Stimulated activated CD8-positive, alpha-beta memory T cell treated with anti-CD3 and anti-CD28 coated beads, Interleukin-7, amount 100 ng/mL, for 4 hours (primary cell): ENCODE measurements at regions not wholly inside any gene's neighbourhood (a gene's known extent, or its start where the extent isn't known, plus 50 kb on each side); places are given as distances from the start of the nearest gene placed in this dataset.
"Not testable (repeated sequence)": the region's sequence is repeated elsewhere in the genome, so short reads cannot be mapped to it uniquely, and the experiment has no call there.

Source experiments
- DNase-seq, 2 donors: peaks; one replicate each; pipeline ENCODE4 v3.0.0-alpha.2; 2020; ENCODE audit warnings: low read depth in 2 of 2

DNA sequence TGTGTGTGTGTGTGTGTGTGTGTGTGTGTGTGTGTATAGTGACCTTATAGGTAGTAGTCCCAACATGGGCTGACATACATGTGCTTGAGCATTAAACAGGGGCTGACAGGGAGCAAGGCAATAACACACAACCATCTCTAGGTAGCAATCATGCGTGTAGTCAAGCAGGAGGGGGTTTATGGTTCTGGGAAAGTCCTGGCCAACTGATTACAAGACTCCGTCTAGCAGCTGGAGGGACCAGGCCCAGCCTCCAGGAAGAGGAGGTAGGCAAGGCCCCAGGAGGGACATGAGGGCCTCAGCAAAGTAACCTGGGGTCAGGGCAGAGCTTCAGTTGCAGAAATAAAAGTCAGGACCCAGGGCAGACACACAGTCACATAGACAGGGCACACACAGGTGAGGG is 60.6 kb upstream of the E2F3 start:
- DNase-seq, result no peak

DNA sequence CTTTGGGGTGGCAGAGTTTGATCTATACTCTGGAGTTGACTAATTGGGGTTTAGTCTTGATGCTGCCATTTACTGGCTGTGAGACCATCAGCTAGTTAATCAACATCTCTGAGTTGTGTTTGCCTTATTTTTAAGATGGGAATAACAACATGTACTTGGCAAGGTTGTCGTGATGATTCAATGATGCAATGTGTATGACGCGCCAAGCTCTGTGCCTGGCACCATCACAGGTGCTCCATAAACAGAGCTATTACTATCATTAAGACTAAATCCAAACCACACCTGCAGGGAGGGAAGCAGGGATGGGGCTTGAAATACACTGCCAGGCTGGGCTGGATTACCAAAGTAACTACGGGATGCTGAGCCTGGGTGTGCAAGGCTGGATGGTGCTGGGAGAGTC is 60.1 kb upstream of the E2F3 start:
- no peak for DNase-seq

DNA sequence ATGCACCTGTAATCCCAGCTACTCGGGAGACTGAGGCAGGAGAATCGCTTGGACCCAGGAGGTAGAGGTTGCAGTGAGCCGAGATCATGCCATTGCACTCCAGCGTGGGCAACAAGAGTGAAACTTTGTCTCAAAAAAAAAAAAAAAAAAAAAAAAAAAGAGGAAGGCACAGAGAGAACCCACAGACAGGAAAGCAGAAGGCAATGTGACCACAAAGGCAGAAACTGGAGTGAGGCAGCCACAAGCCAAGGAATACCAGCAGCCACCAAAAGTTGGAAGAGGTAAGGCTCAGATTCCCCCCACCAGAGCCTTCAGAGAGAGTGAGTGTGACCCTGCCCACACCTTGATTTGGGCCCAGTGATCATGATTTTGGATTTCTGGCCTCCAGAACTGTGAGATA is 54.7 kb upstream of the E2F3 start:
- DNase-seq, result not testable (repeated sequence)

DNA sequence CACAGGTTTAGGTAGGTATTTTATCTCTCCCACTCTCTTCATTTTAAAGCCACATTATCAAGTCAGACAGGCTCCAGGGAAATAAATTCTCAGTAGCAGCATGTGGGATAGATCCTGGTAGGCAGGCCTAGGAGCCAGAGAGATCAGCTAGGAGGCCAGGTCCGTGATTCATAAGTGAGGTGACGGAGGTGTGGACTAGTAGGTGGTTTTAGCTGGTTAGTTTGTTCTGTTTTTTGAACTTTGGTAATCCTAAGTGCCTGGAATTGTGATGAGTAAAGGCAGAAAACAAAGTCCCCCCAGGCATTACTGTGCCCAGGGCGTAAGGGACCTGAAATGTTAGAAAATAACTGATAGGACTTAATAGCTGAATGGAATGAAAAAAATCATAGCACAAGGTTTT is 53.6 kb upstream of the E2F3 start:
- DNase-seq, result no peak

DNA sequence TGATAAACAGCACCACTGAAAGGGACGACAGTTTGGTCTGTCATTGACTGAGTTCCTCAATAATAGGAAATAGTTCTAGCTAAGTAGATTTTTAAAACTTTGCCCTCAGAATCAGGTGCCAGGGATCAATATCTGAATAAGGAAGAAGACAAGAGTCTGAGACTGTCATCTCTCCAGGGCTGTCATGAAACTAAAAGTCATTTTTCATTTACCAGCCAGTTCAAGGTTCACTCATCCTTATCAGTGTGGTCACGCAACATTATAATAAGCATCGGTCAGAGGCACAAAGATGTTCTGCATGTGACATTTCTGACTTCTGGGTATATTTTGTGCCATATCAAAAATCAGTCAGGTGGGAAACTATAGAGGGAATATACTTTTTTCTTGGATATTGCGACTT is 52.5 kb upstream of the E2F3 start:
- DNase-seq, result no peak

DNA sequence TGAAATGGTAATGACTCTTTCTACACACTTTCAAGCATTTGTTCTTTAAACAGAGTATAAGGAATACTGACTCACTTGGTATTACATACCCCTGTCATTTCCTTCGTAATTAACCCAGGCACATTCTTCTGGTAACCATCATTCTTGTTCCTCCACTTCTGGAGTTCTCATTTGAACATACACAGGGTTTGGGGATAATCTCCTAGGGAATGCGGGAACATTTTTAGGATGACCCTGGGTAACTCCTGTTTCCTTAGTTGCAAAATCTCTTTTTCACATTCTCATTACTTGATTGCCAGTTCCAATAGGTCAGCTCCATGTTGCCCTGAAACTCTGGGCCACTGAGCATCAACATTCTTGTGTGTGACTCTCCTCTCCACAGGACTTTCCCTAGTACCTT is 51.5 kb upstream of the E2F3 start:
- no peak for DNase-seq

DNA sequence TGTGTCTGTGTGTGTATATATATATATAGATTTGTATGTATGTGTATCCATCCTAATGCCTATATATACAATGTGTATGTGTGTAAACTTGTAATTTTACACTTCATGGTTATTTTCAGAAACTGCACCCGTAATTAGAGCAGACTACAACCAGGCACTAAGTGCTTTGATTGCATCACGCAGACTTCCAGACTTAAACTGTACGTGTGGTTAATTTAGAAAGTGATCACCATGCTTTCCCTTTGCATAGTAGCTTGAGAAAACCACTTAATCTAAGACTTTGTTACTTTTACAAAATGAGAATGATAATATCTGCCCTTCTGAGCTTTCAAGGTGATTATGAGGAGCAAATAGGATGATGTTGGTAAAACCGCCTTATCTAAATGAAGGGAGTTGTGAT is 50.1 kb upstream of the E2F3 start:
- no peak for DNase-seq
